GM23248 (cell line): ENCODE measurements at regions not wholly inside any gene's neighbourhood (a gene's known extent, or its start where the extent isn't known, plus 50 kb on each side); places are given as distances from the start of the nearest gene placed in this dataset.

Experiments
- EZH2 ChIP-seq: fragments of 200-600 bp; sonication (generic); IDR thresholded peaks from 2 replicates; pipeline ENCODE4 v1.6.1; 2018; ENCODE audit warnings: antibody characterized with exemption, mild to moderate bottlenecking; ENCODE audit not compliant: insufficient read depth, poor library complexity, severe bottlenecking
- EZH2phosphoT487 ChIP-seq: fragments of 200-600 bp; sonication (generic); IDR thresholded peaks from 2 replicates; pipeline ENCODE4 v1.6.1; 2018; ENCODE audit warnings: antibody characterized with exemption, moderate library complexity, mild to moderate bottlenecking, low read depth; ENCODE audit not compliant: insufficient read depth

DNA sequence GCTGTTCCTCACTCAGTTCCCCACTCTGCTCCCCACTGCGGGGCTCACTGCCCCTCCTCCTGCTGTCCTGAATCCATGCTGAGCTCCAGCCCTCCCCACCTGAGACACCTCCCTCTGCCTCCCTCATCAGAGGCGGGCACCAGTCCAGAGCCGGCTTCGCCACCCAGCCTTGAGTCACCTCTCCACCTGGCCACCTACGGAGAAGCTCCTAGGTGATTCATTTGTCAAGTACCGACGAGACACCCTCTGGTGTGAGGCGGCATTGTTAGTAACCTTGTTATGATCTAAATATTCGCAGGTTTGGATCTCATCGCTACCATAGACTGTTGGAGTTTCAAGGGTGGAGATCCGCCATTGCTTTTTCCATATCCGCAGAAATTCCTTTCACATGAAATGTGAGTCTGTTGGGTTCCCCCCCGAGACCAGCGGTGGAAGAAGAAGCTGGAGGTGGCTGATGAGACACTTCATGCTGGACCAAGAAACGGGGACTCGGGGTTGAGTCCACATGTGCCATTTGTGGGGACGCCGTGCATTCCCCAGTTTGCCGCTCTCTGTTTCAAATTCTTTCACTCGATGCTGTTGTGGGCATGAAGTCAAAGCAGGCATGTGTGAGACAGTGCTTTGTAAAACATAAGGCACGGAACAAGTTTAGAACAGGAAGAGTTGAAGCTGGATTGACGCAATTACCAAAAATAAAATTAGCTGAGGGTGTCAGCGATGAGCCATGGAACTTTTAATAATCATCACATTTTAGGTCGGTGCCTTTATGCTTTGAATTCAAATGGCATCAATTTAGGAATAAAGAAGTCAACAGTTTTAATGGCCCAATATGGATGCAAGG lies 259.8 kb upstream of the HDAC4 start:
- TF ChIP-seq EZH2, result no peak
- TF ChIP-seq EZH2phosphoT487, result no peak
